GM21367 (cell line): ENCODE measurements at regions not wholly inside any gene's neighbourhood (a gene's known extent, or its start where the extent isn't known, plus 50 kb on each side); places are given as distances from the start of the nearest gene placed in this dataset.

Source experiments
- ATAC-seq: cut with Tn5 transposase; IDR thresholded peaks from one replicate; pipeline ENCODE4 v1.9.1; 2021; ENCODE audit not compliant: unreplicated experiment

- no peak for ATAC-seq
Observed at GRCh38 chr2:9793156-9793917, 49.9 kb upstream of the TAF1B start.
